Stromal cell of bone marrow (primary cell): ENCODE measurements at regions not wholly inside any gene's neighbourhood (a gene's known extent, or its start where the extent isn't known, plus 50 kb on each side); places are given as distances from the start of the nearest gene placed in this dataset.
A peak's percentile ranks its signal among the peaks of the same experiment; 100 is the strongest.

Experiments
- DNase-seq: peaks from one replicate; pipeline ENCODE4 v3.0.0-alpha.2; 2012; ENCODE audit warnings: low read depth

DNA sequence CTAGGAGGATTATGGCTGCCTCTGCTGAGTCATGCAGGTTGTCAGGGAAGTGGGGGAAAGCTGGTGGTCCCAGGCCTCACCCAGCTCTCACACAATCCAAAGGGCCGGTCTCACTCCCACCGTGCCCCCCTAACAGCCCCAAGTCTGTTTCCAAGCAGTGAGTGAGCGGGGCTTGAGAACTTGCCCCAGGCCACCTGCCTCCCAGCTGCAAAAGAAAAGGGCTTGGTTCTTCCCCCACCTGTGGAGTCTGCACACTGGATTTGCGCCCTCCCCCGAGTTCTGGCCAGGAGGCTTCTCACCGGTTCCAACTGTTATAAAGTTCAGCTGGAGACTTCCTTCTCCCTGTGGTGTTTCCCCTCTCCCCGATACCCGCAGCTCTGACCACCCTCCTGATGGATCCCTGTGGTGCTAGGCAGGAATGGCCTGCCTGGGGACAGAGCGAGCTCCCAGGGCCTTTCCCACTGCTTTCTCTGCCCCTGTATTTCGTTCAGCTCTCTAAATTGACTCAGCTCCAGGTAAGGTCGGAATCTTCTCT, 222.3 kb downstream of the BARHL2 start:
- no peak for DNase-seq

DNA sequence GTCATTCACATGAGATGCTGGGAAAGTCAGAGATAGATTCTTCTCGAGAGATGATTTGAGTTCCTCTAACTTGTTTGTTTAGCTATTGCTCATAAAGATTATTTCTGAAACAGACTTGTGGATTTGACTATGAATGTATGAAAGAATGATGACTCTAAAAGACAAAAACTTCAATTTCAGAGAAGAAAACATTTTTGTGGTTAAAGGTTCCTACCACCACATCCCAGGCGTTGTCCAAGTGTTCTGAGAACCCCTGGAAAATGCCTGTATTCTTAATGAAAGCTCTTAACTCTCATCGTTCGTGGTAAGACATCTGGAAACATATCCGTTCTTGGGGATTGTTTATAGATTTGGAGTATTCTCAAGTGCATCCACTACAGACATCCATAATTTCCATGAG, 228.7 kb downstream of the BARHL2 start:
- peak; percentile 76 for DNase-seq

DNA sequence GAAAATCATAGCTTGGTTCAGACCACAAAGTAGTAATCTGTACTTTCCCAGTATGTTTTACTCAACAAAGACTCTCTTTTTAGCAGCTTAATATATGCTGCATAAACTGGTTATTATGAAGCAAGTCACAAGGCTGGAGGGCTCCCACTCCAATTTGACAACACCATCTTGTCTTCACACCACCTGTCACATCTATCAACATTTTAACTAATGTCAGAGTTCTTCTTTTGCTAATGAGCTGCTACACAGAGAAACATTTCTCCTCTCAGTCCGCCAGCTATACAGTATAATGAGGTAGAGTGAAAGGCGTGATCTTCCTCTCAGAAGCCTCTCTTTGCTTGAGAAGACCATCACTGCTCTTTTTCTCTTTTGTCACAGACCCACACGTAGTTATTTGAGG, 230.1 kb downstream of the BARHL2 start:
- no peak for DNase-seq

DNA sequence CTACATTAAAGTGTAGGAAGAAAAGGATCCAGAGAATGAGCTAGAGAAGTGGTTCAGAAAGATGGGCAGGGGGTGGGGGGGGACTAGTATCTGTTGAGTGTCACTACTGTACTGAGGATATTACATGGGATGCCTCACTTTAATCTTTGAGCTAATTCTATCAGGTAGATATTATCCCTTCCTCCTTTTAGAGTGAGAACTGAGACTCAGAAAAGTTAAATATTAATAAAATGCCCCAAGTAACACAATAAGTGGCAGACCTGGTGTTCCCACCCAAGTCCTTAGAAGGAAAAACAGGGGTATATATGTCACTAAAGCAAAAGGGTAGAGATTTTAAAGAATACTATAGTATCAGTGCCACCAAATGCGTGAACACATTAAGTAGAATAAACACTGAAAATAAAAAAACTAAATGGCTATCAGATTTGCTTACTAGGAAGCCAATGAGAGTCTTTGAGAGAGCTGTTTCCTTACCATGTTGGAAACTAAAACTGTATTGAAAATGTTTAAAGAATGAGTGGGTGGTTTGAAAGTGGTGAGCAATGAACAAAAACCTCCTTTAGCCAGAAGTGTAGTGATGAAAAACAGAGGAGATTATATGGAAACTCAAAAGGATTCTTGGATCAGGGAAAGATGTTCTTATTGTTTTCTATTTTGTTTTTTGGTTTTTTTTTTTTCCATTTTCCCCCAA, 230.8 kb downstream of the BARHL2 start:
- peak; percentile 7 for DNase-seq

DNA sequence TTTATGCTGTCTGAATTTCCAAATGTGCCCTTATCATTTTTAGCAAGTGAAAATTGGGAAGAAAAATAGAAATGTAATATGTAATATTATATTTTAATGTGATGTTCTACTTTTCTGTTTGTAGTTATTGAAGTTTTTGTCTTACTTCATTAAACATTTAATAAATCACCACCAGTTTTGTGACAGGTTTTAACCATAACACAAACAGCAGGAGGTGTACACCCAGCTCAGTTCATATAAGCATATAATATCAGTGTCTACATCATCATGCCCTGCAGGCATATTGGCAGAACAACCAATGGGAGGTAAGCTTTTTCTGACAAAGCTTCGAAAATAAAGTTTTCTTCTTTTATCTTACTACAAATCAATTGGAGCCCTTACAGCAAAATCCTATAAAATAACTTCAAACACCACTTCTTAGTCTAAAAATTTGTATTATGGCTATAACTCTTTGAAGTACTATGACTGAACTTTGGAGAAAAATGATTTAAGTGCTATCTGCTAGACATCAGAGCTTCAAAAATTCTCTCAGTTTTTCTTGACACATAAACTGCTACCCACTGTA, 236.7 kb downstream of the BARHL2 start:
- DNase-seq, result no peak

DNA sequence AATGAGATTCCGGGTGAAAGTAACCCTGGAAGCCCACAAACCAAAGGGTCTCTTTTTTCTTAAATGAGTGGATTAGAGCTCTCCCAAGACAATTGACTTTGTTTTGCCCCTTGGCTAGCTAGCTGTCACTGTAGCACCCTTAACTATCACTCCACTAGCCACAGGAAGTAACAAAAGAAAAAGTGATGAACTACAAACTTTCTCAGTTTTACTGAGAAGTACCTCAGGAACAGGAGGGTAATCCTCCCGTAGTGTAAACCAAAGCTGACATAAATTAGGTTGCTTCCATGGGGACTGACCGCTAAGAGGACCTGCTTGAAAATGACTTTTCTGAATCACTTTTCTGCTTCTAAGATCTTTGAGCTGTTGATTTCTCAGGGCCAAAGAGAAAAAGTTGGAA, 240.1 kb downstream of the BARHL2 start:
- no peak for DNase-seq

DNA sequence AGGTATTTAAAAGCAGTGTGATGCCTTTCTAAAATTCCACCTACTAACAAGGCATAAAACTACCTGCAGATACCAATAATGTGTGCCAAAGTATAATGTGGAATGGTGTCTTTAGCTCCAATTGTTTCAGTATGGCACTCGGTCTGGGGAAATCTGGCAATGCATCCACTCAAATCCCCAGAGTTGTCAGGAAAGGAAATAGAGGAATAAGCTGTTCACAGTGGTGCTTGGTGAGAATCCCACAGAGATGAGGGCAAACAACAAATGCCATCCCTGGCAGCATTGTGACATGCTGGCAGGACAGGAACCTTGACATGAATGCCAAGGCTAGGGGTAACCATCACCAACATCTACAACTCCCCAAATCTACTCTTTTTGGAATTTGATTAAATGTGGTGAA, 240.7 kb downstream of the BARHL2 start:
- no peak for DNase-seq

DNA sequence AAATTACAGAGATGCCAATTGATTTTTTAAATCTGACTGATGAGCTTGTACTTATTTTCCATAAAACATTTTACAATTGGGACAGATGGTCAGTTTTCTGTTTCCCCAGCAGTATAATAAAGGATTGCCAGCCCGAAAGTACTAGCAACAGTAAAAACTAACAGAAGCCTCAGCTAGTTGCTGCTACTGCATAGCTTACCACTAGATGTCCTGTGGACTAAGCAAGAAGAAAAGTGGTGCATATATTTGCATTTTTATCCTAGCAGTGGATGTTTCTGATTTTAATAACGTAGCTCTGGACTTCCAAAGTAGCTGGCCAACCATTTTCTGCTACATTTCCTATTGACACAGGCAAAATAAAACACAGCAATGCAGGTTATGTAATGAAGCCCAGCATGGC, 241.5 kb downstream of the BARHL2 start:
- peak; percentile 19 for DNase-seq

DNA sequence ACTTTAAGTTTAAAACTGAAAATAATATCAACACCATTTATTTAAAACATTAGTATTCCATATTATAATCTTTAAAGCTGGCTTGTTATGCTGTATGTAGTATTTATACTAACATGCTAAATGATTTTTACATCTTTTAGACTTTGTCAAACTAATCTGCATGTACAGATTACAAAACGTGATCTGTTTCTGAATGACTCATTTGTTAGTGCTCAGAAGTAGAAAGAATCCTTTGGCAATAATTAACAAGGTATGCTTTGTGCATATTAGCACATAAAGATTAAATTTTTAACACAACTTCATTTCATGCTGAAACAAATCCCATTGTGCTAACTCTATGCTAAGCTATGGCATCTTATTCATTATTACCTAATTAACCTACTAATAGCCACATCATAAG, 242.4 kb downstream of the BARHL2 start:
- DNase-seq, result no peak

DNA sequence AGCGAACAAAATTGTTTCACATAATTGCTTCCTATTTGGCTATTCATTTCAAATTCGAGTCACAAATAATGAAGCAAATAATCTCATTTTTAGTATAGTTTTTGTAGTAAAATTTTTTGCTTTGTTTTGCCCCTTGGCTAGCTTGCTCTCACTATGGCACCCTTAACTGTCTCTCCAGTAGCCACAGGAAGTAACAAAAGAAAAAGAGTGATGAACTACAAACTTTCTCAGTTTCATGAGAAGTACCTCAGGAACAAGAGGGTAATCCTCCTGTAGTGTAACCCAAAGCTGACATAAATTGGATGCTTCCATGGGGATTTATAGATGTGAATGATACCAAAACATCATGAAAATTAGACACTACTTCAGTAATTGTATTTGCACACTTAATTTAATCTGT, 242.9 kb downstream of the BARHL2 start:
- DNase-seq, result no peak

DNA sequence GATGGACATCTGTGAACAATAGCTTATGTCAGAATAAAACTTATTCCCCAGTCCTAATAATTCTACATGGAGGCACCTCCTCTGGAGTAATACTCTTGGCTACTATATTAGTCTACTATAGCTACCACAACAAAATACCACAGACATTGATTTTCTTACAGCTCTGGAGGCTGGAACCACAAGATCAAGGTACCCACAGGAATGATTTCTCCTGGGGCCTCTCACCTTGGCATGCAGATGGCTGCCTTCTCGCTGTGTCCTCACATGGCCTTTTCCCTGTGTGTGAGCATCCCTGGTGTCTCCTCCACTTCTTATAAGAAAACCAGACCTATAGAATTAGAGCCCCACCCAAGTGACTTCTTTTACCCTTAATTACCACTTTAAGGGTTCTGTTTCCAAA, 244.3 kb downstream of the BARHL2 start:
- no peak for DNase-seq

DNA sequence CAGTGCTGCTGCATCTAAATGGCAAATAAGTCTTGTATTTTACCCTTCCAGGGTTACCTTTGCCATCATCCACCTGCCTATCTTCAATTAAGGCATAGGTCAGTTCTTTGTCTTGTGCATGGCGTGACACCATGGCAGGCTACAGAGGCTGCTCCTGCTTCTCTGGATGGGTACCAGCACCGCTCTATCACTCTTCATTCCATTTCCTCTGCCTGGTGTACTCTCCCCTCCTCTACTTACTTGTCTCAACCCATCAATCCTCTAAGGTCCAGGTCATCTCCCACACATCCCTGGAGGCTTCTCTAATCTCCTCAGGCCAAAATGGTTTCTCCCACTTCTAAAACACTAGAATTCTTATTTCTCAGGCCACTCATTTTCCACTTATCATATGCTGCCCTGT, 257.5 kb downstream of the BARHL2 start:
- no peak for DNase-seq

DNA sequence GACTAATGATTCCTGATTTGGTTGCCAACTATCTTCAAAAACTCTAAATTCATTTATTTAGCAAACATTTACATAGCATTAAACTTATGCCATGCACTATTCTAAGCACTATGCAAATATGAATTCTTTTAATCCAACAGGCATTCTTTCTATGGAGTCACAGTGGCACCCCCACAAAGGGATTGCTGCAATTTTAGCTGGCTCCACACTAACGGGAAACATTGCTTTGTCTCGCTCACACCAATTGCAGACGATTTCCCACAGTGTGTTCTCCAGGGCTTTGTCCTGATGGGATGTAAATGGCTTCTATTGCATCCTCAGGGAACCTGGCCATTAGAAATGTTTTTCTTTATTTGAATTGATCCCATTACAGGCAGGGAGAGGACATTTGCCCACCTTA, 259.1 kb downstream of the BARHL2 start:
- DNase-seq, result no peak

DNA sequence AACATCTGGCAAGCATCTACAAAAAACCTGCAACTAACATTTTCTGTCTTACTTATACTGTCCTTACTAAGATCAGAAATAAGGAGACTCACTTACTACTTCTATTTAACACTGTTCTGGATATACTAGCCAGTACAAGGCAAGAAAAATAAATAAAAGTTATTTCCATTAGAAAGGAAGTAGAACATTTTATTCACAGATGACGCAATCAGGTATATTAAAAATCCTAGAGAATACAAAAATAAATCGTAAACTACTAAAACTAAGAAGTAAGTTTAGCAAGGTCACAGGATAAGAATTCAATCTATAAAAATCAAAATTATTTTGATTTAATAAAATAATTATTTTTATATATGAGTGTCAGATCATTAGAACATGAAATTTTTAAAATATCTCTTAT, 264.6 kb downstream of the BARHL2 start:
- no peak for DNase-seq

DNA sequence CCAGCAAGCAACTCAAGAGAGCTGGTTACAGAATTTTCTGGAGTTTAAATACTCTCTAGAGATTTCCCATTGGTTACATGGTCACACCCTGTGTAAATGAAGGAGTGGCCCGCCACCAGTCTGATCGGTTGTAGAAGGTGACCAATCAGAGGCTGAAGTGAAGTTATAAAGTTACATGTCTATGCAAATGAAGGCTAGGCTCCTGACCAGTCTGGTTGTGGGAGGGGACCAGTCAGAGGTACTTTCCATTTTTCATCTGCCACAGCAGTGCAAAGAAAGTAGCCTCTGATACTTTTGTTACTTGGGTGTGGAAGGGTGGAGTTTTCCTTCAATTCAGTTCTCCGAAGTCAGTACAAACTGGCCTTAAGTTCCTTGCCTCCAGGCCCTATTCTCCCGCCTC, 273.7 kb downstream of the BARHL2 start:
- no peak for DNase-seq

DNA sequence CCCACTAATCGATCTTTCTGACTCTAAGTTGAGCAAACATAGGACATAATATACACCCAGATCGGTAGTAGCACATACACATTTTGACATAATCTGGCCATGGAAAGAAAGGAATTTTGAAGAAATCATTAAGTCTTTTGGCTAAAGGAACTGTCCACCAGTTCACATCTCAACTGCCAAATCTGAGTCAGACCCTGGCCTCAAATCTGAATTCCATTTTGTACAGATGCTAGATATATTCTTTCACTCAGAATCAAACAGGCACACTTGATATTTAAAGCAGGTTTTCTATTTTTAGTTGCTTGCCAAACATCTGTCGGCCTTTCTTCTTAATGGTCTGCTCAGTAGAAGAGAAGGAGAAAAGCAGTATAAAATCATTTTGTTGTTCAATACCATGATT, 281.8 kb downstream of the BARHL2 start:
- no peak for DNase-seq

DNA sequence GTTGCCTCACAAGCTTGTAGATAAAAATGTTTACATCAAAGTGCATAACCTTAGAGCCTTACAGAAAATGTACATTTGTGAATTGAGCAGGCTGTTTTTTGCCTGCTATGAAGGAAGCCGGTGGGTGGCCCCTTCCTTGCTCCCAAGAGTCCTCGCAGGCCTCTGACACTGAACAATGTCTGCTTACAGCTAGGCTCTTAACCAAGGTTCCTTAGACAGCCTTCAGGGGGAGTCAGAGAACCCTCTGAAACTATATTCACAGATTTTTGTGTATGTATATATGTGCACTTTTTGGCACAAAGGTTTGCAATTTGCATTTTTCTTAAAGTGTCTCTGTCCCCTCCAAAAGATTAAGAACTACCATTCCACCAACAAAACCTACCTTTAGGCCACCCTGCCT, 282.6 kb downstream of the BARHL2 start:
- DNase-seq, result no peak

DNA sequence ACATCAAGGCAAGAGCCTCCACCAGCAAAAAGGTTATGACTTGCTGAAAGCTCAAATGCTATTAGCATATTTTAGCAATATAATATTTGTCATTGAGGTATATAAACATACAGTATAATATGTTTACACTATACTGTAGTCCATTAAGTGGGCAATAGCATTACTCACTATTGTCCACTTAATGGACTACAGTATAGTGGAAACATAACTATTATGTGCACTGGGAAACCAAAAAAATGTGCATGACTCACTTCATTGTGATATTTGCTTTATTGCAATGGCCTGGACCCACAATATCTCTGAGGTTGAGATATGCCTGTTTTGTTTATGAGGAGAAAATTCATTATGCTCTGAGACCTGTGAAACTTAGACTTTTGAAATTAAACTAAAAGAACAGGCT, 300.0 kb downstream of the BARHL2 start:
- peak; percentile 5 for DNase-seq

DNA sequence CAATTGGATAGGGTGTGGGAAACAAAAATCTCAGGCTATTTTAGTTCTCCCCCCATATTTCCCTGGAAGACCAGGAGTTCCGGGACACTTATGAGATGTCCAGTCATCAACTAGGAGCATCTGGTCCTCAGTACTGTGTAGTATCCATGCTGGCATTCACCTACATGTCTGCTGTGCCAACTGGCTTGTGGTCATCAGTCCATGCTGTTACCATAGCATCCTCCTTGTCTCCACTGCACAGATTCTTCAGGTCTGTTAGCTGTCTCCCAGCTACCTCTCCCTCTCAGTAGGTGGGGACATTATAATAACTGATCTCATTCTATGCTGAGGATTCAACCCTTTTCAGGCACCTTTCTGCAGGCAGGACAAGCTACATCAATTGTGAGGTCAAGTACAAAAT, 302.9 kb downstream of the BARHL2 start:
- DNase-seq, result no peak

DNA sequence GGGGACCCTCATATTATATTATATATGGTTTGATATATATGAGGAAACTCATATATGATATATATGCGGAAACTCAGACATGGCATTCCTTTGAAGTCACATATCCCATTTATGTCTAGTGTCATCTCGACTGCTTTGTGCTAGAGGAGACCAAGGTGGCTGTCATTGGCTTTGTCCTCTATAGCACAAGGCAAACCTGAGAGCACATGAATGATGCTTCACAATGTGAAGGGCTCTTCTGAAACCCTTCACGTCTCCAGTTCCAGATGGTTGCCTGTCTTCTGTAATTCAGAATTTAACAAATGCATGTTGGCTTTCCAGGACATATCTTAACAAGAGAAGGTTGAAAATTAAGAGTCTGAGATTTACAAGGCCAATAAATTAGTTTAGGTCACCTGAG, 303.6 kb downstream of the BARHL2 start:
- DNase-seq, result no peak

DNA sequence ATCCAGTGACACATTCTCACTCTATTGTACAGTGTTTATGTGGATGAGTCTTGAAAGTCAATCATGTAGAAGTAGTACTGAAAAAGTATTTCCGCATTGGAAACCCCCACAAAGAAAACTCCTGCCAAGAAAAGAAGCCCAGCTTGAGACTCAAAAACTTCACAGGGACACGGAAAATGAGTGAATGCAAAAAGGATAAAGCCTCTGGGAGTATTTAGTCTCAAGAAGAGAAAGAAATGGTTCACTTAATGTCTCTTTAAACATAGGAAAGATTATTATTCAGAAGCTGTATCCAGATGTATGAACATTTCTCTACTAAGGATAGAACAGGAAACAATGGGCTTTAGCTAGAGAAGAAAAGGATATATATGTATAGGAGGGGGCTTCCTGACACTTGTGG, 304.5 kb downstream of the BARHL2 start:
- DNase-seq, result no peak

DNA sequence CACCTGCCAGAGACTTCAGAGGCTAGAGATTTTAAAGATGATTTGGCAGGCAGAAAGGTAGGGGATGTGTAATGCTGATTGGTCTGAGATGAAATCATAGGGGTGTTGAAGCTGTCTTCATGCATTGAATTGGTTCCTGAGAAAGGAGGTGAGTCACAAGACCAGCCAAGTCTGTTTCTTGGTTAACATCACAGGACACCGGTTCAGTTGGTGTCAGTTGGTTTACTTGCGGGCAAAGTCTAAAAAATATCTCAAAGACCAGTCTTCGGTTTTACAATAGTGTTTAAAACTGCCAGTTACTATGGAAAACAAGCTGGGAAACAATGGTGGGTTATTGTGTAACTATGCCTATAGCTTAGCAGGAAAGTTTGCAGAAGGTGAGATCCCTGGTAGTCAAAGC, 305.9 kb downstream of the BARHL2 start:
- no peak for DNase-seq

DNA sequence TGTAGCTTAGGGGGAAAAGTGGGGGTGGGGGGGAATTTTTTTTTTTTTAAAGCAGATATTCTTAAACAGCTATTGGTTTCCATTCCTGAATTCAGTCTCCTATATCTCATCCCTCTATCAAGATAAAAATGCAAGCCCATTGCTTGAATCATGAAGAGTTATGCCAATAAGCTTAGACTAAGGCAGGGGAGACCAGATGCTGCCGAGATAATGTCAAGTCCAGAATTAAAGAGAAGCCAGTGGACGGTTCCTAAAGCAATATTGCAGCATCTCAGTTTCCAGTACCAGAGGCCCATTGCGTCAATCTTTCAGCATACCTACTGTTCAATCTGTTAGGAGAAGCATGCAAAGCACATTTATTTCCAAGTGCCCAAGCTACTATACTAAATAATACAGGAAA, 309.4 kb downstream of the BARHL2 start:
- DNase-seq, result no peak

DNA sequence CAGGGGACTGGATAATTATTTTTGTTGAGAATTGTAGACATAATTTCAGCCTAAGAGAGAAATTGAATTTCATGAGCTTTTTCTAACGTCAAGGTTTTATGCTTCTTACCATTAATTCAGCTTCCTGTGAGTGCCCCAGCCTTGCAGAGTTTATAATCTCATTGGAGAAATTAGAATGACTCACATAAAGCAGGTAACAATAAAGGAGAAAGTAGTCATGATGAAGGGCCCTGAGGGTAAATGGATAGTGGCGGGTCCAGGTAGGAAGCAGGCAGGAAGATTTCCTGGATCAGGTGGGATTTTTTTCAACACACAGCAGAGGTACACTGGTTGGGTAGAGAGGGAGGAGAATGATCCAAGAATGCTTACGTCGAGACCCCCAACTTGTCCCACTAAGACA, 311.4 kb downstream of the BARHL2 start:
- no peak for DNase-seq
